ENCODE measurements at regions not wholly inside any gene's neighbourhood (a gene's known extent, or its start where the extent isn't known, plus 50 kb on each side); places are given as distances from the start of the nearest gene placed in this dataset.
"Not testable (repeated sequence)": the region's sequence is repeated elsewhere in the genome, so short reads cannot be mapped to it uniquely, and the experiment has no call there.

DNA sequence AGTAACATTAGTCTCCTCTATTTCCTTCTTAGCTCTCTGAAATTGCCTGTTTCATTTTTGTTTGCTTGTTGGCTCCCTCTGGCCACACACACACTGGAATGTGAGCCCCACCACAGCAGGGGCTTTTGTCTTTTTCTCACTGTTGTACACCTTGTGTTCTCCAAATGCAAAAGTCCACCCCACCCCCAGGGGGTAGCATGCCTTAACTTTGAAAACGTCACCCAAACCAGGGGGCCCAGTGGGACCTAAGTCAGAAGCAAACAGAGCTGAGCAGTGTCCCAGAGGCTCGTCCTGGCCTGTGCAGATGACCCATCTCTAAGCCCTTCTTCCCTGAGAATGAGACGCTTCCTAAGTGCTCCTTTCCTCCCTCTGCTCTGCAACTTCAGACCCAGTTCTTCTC, 614.1 kb downstream of the UQCRFS1 start:
- DNase-seq (ENCODE audit: low read depth): no peak

GRCh38 chr19:28596561-28597071, 616.3 kb downstream of the UQCRFS1 start:
- no peak for DNase-seq (ENCODE audit: low read depth)

- DNase-seq (ENCODE audit: low read depth): no peak
These were observed 617.0 kb downstream of the UQCRFS1 start for GRCh38 chr19:28595722-28596480.

DNA sequence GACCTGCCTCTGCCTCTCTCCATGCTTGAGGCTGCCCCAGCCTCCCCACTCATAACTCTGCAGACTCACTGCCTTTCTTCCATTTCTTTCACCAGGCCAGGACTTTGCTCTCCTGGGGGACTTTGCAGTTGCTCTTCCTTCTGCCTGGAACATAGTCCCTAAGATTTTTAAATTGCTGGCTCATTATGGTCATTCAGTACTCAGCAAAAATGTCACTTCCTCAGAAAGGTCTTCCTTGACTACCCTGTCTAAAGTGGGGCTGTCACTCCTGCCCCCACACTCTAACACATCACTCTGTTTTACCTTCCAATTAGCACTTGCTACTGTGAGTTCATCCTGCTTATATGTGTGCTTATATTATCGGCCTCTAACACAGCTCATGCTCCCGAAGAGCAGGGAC, 618.2 kb downstream of the UQCRFS1 start:
- DNase-seq (ENCODE audit: low read depth): no peak

DNA sequence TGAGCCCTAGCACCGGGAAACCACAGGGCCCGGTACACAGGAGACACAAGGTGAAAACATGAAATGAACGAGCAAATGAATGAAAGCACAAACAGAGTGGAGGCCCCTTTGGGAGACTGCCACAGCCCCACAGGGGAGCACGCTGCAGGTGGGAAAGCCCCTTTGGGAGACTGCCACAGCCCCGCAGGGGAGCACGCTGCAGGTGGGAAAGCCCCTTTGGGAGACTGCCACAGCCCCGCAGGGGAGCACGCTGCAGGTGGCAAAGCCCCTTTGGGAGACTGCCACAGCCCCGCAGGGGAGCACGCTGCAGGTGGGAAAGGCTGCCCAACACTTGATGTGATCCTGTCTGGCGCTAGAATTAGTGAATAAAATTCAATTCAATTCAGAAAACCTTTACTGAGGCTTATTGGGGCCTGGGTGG, 623.0 kb downstream of the UQCRFS1 start:
- not testable (repeated sequence) for DNase-seq (ENCODE audit: low read depth)

DNA sequence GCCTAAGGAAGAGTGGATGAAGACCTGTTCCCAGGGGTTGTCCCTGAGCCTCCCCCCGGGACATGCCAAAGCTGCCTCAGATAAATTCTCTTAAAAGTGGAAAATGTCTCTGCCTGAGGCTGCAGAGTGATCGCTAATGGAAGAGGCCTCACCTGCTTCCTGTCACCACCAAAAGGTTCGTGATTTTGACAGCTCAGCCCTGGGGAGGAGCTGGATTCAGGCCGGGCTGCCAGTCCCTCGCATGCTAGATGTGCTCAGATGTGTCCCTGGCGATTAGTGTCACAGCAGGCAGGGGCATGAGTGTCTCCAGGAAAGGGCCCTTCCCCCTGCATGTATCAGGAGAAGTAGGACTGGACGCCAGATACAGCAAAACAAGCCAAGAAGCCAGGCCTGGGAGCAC, 626.5 kb downstream of the UQCRFS1 start:
- no peak for DNase-seq (ENCODE audit: low read depth)

- no peak for DNase-seq (ENCODE audit: low read depth)
These were observed 627.2 kb downstream of the UQCRFS1 start for GRCh38 chr19:28585796-28586195.

DNA sequence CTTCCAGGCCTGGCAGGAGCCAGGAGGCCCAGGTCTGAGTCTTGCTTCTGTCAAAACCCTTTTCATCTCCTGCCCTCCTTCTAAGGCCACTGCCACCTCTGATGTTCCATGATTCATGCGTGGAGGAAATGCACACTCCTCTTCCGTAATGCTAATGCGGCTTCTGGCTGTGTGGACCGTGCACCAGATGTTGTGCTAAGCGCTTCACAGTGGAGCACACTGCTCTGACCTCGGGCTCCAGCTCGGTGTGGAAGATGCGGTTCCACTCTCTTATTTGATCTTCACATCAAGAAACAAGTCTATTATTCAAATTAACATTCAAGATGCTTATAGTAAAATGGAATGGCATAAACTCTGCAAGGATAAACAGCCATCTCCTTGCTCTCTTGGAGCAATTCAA, 629.2 kb downstream of the UQCRFS1 start:
- no peak for DNase-seq (ENCODE audit: low read depth)

DNA sequence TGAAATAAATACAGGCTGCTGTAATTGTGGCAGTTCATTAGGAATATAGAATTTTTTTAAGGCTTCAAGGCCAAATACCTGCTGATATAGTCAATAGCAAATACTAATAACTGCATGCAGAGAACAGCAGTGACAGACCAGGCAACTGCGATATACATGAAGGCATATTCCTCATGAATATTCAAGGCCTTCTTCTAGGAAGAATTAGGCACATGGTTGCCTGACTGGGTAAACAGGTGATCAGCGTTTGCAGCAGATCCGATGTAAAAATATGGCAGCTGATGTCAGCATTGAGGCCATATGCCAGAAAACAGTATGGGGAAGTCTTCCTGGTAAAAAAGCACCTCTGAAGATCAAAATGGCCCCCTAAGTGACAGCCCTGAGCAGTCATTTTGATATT, 629.7 kb downstream of the UQCRFS1 start:
- no peak for DNase-seq (ENCODE audit: low read depth)

DNA sequence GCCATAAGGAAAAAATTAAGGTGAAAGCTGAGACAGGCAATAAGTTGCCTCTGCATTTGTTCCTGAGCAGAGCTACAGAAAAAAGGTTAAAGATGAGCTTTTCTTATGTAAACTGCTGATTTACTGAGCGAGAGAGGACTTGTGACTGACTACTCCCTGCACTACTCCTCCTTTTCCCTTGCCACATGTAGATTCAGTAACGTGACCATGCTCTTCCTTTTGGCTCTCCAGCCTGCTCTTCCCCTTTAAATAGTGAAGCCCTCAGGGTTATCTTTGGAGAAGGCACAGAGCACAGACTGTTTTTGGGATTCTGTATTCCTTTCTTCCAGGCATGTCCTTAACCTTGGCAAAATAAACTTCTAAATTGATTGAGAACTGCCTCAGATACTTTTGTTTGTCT, 630.2 kb downstream of the UQCRFS1 start:
- DNase-seq (ENCODE audit: low read depth): no peak

DNA sequence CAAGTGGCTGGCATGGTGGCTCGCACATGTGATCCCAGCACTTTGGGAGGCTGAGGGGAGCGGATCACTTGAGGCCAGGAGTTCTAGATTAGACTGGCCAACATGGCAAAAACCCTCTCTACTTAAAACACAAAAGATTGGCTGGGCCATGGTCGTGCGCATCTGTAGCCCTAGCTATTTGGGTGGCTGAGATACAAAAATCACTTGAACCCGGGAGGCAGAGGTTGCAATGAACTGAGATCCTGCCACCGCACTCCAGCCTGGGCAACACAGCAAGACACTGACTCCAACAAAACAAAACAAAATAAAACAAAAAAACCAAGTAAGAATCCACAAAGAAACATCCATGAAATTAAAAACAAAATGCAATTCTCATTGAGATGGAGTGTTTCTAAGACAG, 630.6 kb downstream of the UQCRFS1 start:
- DNase-seq (ENCODE audit: low read depth): no peak

DNA sequence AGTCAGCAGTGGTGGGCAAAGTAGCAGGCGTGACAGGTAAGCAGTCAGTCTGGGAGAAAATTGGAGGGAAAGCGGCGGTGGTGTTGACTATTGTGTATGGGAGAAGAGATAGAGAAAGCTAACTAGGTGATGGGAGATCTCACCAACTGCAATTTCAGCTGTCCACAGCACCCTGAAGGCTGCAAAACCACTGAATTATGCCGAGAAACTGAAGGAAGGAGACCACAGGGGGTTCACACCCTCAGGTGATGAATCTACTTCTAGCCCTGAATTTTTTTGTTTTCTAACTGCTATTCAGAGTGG, 631.5 kb downstream of the UQCRFS1 start:
- DNase-seq (ENCODE audit: low read depth): no peak

GRCh38 chr19:28578786-28579505, 634.0 kb downstream of the UQCRFS1 start:
- DNase-seq (ENCODE audit: low read depth): no peak

- no peak for DNase-seq (ENCODE audit: low read depth)
These were observed 634.7 kb downstream of the UQCRFS1 start for GRCh38 chr19:28578208-28578607.

DNA sequence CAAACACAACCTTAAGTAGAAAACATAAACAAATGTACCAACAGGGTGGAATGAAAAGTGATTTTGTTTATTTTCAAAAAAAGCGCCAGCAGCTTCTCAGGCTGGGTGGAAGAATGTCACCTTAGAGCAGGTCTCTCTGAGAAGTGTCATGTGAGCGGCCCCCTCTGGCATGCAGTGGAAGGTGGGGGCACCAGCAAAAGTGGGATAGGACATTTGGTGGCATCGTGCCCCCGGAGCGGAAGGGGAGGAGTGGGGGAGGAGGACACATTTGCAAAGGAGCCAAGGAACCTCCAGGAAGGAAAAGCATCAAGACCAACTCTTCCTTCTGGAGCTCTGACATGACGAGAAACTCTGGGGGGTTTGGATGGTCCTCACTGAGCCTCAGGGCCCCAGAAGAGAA, 635.3 kb downstream of the UQCRFS1 start:
- no peak for DNase-seq (ENCODE audit: low read depth)

- DNase-seq (ENCODE audit: low read depth): no peak
These were observed 635.7 kb downstream of the UQCRFS1 start for GRCh38 chr19:28577233-28577632.

GRCh38 chr19:28575816-28576215, 637.1 kb downstream of the UQCRFS1 start:
- DNase-seq (ENCODE audit: low read depth): no peak

GRCh38 chr19:28575312-28575711, 637.6 kb downstream of the UQCRFS1 start:
- DNase-seq (ENCODE audit: low read depth): not testable (repeated sequence)

DNA sequence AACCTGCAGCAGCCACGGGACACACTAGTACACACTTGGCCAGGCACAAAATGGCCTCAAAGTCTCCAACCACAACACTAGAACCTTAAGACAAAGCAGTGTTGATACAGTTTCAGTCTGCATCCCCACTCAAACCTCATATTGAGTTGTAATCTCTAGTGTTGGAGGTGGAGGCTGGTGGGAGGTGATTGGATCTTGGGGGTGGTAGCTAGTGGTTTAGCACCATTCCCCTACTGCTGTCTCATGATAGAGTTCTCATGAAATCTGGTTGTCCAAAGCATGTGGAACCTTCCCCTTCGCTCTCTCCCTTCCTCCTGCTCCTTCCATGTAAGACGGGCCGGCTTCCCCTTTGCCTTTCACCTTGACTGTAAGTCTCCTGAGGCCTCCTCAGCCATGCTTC, 638.7 kb downstream of the UQCRFS1 start:
- DNase-seq (ENCODE audit: low read depth): no peak

- no peak for DNase-seq (ENCODE audit: low read depth)
These were observed 643.5 kb downstream of the UQCRFS1 start for GRCh38 chr19:28569132-28570131.

GRCh38 chr19:28567834-28568233, 645.1 kb downstream of the UQCRFS1 start:
- DNase-seq (ENCODE audit: low read depth): no peak

Data from CMK (cell line).